H1 (cell line): ENCODE measurements at regions not wholly inside any gene's neighbourhood (a gene's known extent, or its start where the extent isn't known, plus 50 kb on each side); places are given as distances from the start of the nearest gene placed in this dataset.

ENCODE experiments used
- CTCF ChIA-PET: fragments of 300-600 bp; sonication (Branson Sonifier 250); formaldehyde crosslinking; loops from one replicate; lab custom pipeline; 2021; ENCODE audit not compliant: partially characterized antibody; lab: Charles Lee
- POLR2A ChIA-PET: fragments of 300-600 bp; sonication (Branson Sonifier 250); formaldehyde crosslinking; loops from one replicate; lab custom pipeline; 2021; ENCODE audit warnings: inconsistent platforms; ENCODE audit not compliant: partially characterized antibody; lab: Charles Lee
- DNase-seq, 2 experiments: peaks; one replicate each; pipeline versions ENCODE4 v3.0.0 to v3.0.0-alpha.2; 2010 to 2022; ENCODE audit warnings: low spot score in 2 of 2, low read depth in 1 of 2, mixed read lengths in 1 of 2
- FAIRE-seq: peaks from 2 replicates; lab custom pipeline; 2011; peaks lifted over from hg19 to GRCh38; lab: Jason Lieb, UNC
- H2AFZ ChIP-seq: 2 replicates; pipeline ENCODE4 v1.8.1; 2012; ENCODE audit warnings: low read length, inconsistent platforms
- H2AK5ac ChIP-seq: 2 replicates; pipeline ENCODE4 v1.6.1; 2013; ENCODE audit warnings: low read depth, low read length
- H2BK120ac ChIP-seq: replicated peaks from 2 replicates; pipeline ENCODE3; 2013; ENCODE audit warnings: low read depth, low read length, inconsistent platforms
- H2BK12ac ChIP-seq: 2 replicates; pipeline ENCODE4 v1.6.1; 2013; ENCODE audit warnings: low read depth, low read length
- H2BK15ac ChIP-seq: 2 replicates; pipeline ENCODE4 v1.6.1; 2013; ENCODE audit warnings: low read length
- H2BK20ac ChIP-seq: 2 replicates; pipeline ENCODE4 v1.6.1; 2013; ENCODE audit warnings: low read length
- H2BK5ac ChIP-seq: 2 replicates; pipeline ENCODE4 v1.6.1; 2013; ENCODE audit warnings: low read depth, low read length
- H3K14ac ChIP-seq: 2 replicates; pipeline ENCODE4 v1.6.1; 2013; ENCODE audit warnings: inconsistent platforms; ENCODE audit not compliant: insufficient read length
- H3K18ac ChIP-seq: 2 replicates; pipeline ENCODE4 v1.6.1; 2013; ENCODE audit warnings: low read length; ENCODE audit errors: extremely low read depth
- H3K23ac ChIP-seq: 2 replicates; pipeline ENCODE4 v1.6.1; 2013; ENCODE audit warnings: inconsistent platforms; ENCODE audit not compliant: insufficient read length
- H3K23me2 ChIP-seq: 2 replicates; pipeline ENCODE4 v1.6.1; 2013; ENCODE audit warnings: low read depth, low read length
- H3K27ac ChIP-seq: 2 replicates; pipeline ENCODE4 v1.6.1; 2011; ENCODE audit warnings: low read depth, low read length, inconsistent platforms
- H3K27me3 ChIP-seq, 4 experiments: replicated peaks in 1 of 4; 1 replicate in 1 of 4; 2 replicates in 3 of 4; pipeline versions ENCODE4 v1.6.1 to v1.8.1; 2011 to 2013; ENCODE audit warnings: low read length in 3 of 4, mild to moderate bottlenecking in 3 of 4, inconsistent platforms in 2 of 4, mixed read lengths in 2 of 4, moderate library complexity in 1 of 4; ENCODE audit not compliant: control insufficient read depth in 3 of 4, insufficient read depth in 3 of 4; ENCODE audit errors: extremely low read depth in 1 of 4
- H3K36me3 ChIP-seq, 4 experiments: 2 replicates each; pipeline versions ENCODE4 v1.6.1 to v1.8.1; 2011 to 2013; ENCODE audit warnings: mild to moderate bottlenecking in 4 of 4, low read length in 3 of 4, moderate library complexity in 2 of 4, control low read depth in 1 of 4, inconsistent platforms in 1 of 4; ENCODE audit not compliant: insufficient read depth in 4 of 4, control insufficient read depth in 2 of 4
- H3K4ac ChIP-seq: replicated peaks from 2 replicates; pipeline ENCODE3; 2013; ENCODE audit warnings: low read length, low read depth, mixed read lengths, inconsistent platforms; ENCODE audit not compliant: insufficient read length
- H3K4me1 ChIP-seq, 4 experiments: replicated peaks in 1 of 4; 1 replicate in 1 of 4; 2 replicates in 3 of 4; pipeline versions ENCODE4 v1.6.1 to v1.8.1; 2011 to 2013; ENCODE audit warnings: low read length in 3 of 4, inconsistent platforms in 2 of 4, mixed read lengths in 1 of 4; ENCODE audit not compliant: insufficient read depth in 4 of 4, control insufficient read depth in 3 of 4
- H3K4me2 ChIP-seq, 2 experiments: 2 replicates each; pipeline versions ENCODE4 v1.6.1 to v1.8.1; 2011 to 2013; ENCODE audit warnings: low read depth in 2 of 2, low read length in 2 of 2, control low read depth in 1 of 2, inconsistent platforms in 1 of 2, mild to moderate bottlenecking in 1 of 2; ENCODE audit not compliant: insufficient read depth in 1 of 2
- H3K4me3 ChIP-seq, 4 experiments: fragments of 200-600, 300-600 bp in 1 of 4; sonication (generic), shearing (Covaris generic), sonication (Bioruptor Twin) in 1 of 4; 2 replicates each; pipeline versions ENCODE4 v1.5.1 to v1.8.1; 2011 to 2016; ENCODE audit warnings: low read length in 4 of 4, low read depth in 3 of 4, control low read depth in 2 of 4, inconsistent platforms in 2 of 4, mild to moderate bottlenecking in 2 of 4, mixed read lengths in 1 of 4, moderate library complexity in 1 of 4; ENCODE audit not compliant: insufficient read depth in 2 of 4; ENCODE audit errors: extremely low read depth in 1 of 4
- H3K56ac ChIP-seq: replicated peaks from 2 replicates; pipeline ENCODE3; 2013; ENCODE audit warnings: low read depth, mild to moderate bottlenecking, mixed read lengths, low read length, inconsistent platforms; ENCODE audit not compliant: insufficient read length
- H3K79me1 ChIP-seq: 2 replicates; pipeline ENCODE4 v1.6.1; 2013; ENCODE audit warnings: low read depth, low read length, control low read depth
- H3K79me2 ChIP-seq, 2 experiments: 2 replicates each; pipeline versions ENCODE4 v1.6.1 to v1.8.1; 2012 to 2013; ENCODE audit warnings: low read length in 2 of 2, mild to moderate bottlenecking in 2 of 2, inconsistent platforms in 1 of 2; ENCODE audit not compliant: insufficient read depth in 2 of 2, control insufficient read depth in 1 of 2
- H3K9ac ChIP-seq, 4 experiments: replicated peaks in 1 of 4; 1 replicate in 1 of 4; 2 replicates in 3 of 4; pipeline versions ENCODE4 v1.6.1 to v1.8.1; 2011 to 2013; ENCODE audit warnings: low read depth in 3 of 4, low read length in 3 of 4, control low read depth in 2 of 4, mild to moderate bottlenecking in 2 of 4, moderate library complexity in 2 of 4, inconsistent platforms in 1 of 4; ENCODE audit errors: extremely low read depth in 1 of 4
- H3K9me3 ChIP-seq, 2 experiments: 2 replicates each; pipeline versions ENCODE4 v1.6.1 to v1.8.1; 2012 to 2013; ENCODE audit warnings: mild to moderate bottlenecking in 2 of 2, moderate library complexity in 2 of 2, control low read depth in 1 of 2, inconsistent platforms in 1 of 2, low read depth in 1 of 2, low read length in 1 of 2, mixed read lengths in 1 of 2; ENCODE audit not compliant: insufficient read depth in 2 of 2
- H4K20me1 ChIP-seq, 2 experiments: replicated peaks in 1 of 2; 2 replicates each; pipeline versions ENCODE3 to v1.8.1; 2011 to 2013; ENCODE audit warnings: inconsistent platforms in 2 of 2, low read length in 2 of 2, mild to moderate bottlenecking in 1 of 2; ENCODE audit not compliant: insufficient read depth in 2 of 2, control insufficient read depth in 1 of 2
- H4K5ac ChIP-seq: 2 replicates; pipeline ENCODE4 v1.6.1; 2013; ENCODE audit warnings: low read length, low read depth, mixed read lengths, inconsistent platforms; ENCODE audit not compliant: insufficient read length
- H4K8ac ChIP-seq: 2 replicates; pipeline ENCODE4 v1.8.0; 2013; ENCODE audit warnings: mild to moderate bottlenecking, moderate library complexity, low read length, inconsistent platforms; ENCODE audit not compliant: insufficient read depth; ENCODE audit errors: extremely low read depth
- H4K91ac ChIP-seq: replicated peaks from 2 replicates; pipeline ENCODE3; 2013; ENCODE audit warnings: low read length, mixed read lengths, inconsistent platforms; ENCODE audit not compliant: insufficient read length
- BRCA1 ChIP-seq: IDR thresholded peaks from 2 replicates; pipeline ENCODE4 v1.6.1; 2012; ENCODE audit warnings: low read depth, low read length, improper control_type of control experiment
- EGR1 ChIP-seq: IDR thresholded peaks from 2 replicates; pipeline ENCODE4 v1.6.1; 2011; ENCODE audit warnings: low read depth, low read length, borderline replicate concordance
- EP300 ChIP-seq, 2 experiments: IDR thresholded peaks; 1 replicate in 1 of 2; 2 replicates in 1 of 2; pipeline ENCODE4 v1.6.1; 2011 to 2012; ENCODE audit warnings: low read depth in 2 of 2, low read length in 2 of 2, mild to moderate bottlenecking in 2 of 2, borderline replicate concordance in 1 of 2, inconsistent platforms in 1 of 2, moderate library complexity in 1 of 2
- FOSL1 ChIP-seq: IDR thresholded peaks from 2 replicates; pipeline ENCODE4 v1.6.1; 2011; ENCODE audit warnings: mild to moderate bottlenecking, low read depth, low read length, moderate library complexity; ENCODE audit not compliant: insufficient read depth
- JUN ChIP-seq: IDR thresholded peaks from 2 replicates; pipeline ENCODE4 v1.6.1; 2011; ENCODE audit warnings: low read depth, mild to moderate bottlenecking, improper control_type of control experiment, low read length
- JUND ChIP-seq: IDR thresholded peaks from 2 replicates; pipeline ENCODE4 v1.6.1; 2011; ENCODE audit warnings: mild to moderate bottlenecking, improper control_type of control experiment, low read length
- RXRA ChIP-seq: IDR thresholded peaks from 2 replicates; pipeline ENCODE4 v1.6.1; 2011; ENCODE audit warnings: low read depth, mild to moderate bottlenecking, low read length, moderate library complexity; ENCODE audit not compliant: insufficient read depth
- SAP30 ChIP-seq: fragments of 300-600 bp; sonication (generic); IDR thresholded peaks from 2 replicates; pipeline ENCODE4 v1.7.1; 2012; ENCODE audit warnings: low read length, moderate library complexity, mild to moderate bottlenecking, inconsistent platforms; ENCODE audit not compliant: insufficient read depth, insufficient replicate concordance
- SIRT6 ChIP-seq: IDR thresholded peaks from one replicate; pipeline ENCODE4 v1.7.1; 2012; ENCODE audit warnings: low read length, inconsistent platforms
- SIX5 ChIP-seq: IDR thresholded peaks from 2 replicates; pipeline ENCODE4 v1.6.1; 2011; ENCODE audit warnings: mild to moderate bottlenecking, low read depth, low read length
- SP1 ChIP-seq: IDR thresholded peaks from 2 replicates; pipeline ENCODE4 v1.6.1; 2011; ENCODE audit warnings: low read depth, low read length
- SRF ChIP-seq: IDR thresholded peaks from 2 replicates; pipeline ENCODE4 v1.6.1; 2011; ENCODE audit warnings: mild to moderate bottlenecking, low read depth, low read length, moderate library complexity
- TAF7 ChIP-seq: optimal IDR thresholded peaks from 2 replicates; pipeline ENCODE3; 2011; ENCODE audit warnings: low read depth, mild to moderate bottlenecking, inconsistent platforms, low read length, moderate library complexity, borderline replicate concordance
- TEAD4 ChIP-seq: IDR thresholded peaks from 2 replicates; pipeline ENCODE4 v1.6.1; 2012; ENCODE audit warnings: low read depth, low read length, inconsistent platforms, mixed read lengths
- YY1 ChIP-seq: IDR thresholded peaks from 2 replicates; pipeline ENCODE4 v1.6.1; 2011; ENCODE audit warnings: low read depth, mild to moderate bottlenecking, low read length
- WGBS, 2 experiments: shearing (Covaris generic) in 1 of 2; methylation state at CpG; one replicate each; pipeline versions ENCODE4 v1.1.6 to v1.1.7; 2013 to 2015; ENCODE audit warnings: low lambda C conversion rate in 2 of 2, mixed read lengths in 2 of 2, inconsistent platforms in 1 of 2, low coverage in 1 of 2, missing lambda C conversion rate in 1 of 2; ENCODE audit not compliant: insufficient replicate concordance in 2 of 2, insufficient coverage in 1 of 2, insufficient read length in 1 of 2; ENCODE audit errors: extremely low coverage in 1 of 2, missing lambda C conversion rate in 1 of 2; 5-methylcytosine and 5-hydroxymethylcytosine counted together

GRCh38 chr11:41997844-41998401 is 538.5 kb upstream of the LRRC4C start:
- Histone ChIP-seq H2BK15ac (no peak overlapping the region), H3K9me3 (no peaks in the 10 kb centered on the region), H3K23ac (no peak overlapping the region), H2BK120ac (no peak overlapping the region), H2BK5ac (no peak overlapping the region), H3K4me3 (no peak overlapping the region), H2BK12ac (no peak overlapping the region), H3K79me2 (no peaks in the 10 kb centered on the region), H2AFZ (peak overlapping the region; percentile 72; the same call in 1 of the 2 replicates), H3K79me1 (no peaks in the 10 kb centered on the region), H4K8ac (no peak overlapping the region), H3K23me2 (no peaks in the 10 kb centered on the region), H2BK20ac (no peak overlapping the region), H3K14ac (no peak overlapping the region), H4K20me1 (no peaks in the 10 kb centered on the region), H3K4me2 (no peak overlapping the region), H3K9ac (no peak overlapping the region), H3K4me1 (no peaks in the 10 kb centered on the region), H3K36me3 (no peaks in the 10 kb centered on the region), H3K4ac (no peak overlapping the region), H2AK5ac (no peak overlapping the region), H3K27me3 (no peaks in the 10 kb centered on the region), H3K27ac (no peak overlapping the region), H3K18ac (no peak overlapping the region), H4K5ac (no peak overlapping the region), H4K91ac (no peak overlapping the region), H3K56ac (no peak overlapping the region)
- DNase-seq = no peak
- POLR2A ChIA-PET = no interaction called here
- WGBS, 2 experiments = 95% methylated on average over 5 of the region's 5 CpGs; no CpG with 5 or more reads in 1 of the 2 experiments
- CTCF ChIA-PET = no interaction called here
- no peak for FAIRE-seq
- TF ChIP-seq TAF7 = no peak
- TF ChIP-seq YY1 = no peak
- TF ChIP-seq SIRT6 = no peak
- no peak for TF ChIP-seq BRCA1
- TF ChIP-seq SIX5 = no peak
- TF ChIP-seq SAP30 = no peak
- TF ChIP-seq RXRA = no peak
- TF ChIP-seq SRF = no peak
- no peak for TF ChIP-seq EGR1
- no peak for TF ChIP-seq TEAD4
- TF ChIP-seq JUN = no peak
- TF ChIP-seq JUND = no peak
- no peak for TF ChIP-seq SP1
- no peak for TF ChIP-seq EP300 (IDR thresholded peaks at IDR 0.05; ENCODE audit: borderline replicate concordance in 1 of 2, low read depth in 2 of 2, low read length in 2 of 2)
- TF ChIP-seq FOSL1 = no peak
